ENCODE measurements at regions not wholly inside any gene's neighbourhood (a gene's known extent, or its start where the extent isn't known, plus 50 kb on each side); places are given as distances from the start of the nearest gene placed in this dataset.
"Not testable (repeated sequence)": the region's sequence is repeated elsewhere in the genome, so short reads cannot be mapped to it uniquely, and the experiment has no call there.

GRCh38 chr5:99022250-99022649, 93.4 kb upstream of the CHD1 start:
- DNase-seq = no peak

GRCh38 chr5:99020698-99021048, 91.9 kb upstream of the CHD1 start:
- no peak for DNase-seq

GRCh38 chr5:99019812-99020697, 91.2 kb upstream of the CHD1 start:
- no peak for DNase-seq

GRCh38 chr5:99019254-99019653, 90.4 kb upstream of the CHD1 start:
- no peak for DNase-seq

GRCh38 chr5:99010294-99010693, 81.5 kb upstream of the CHD1 start:
- no peak for DNase-seq

GRCh38 chr5:99008009-99008408, 79.2 kb upstream of the CHD1 start:
- not testable (repeated sequence) for DNase-seq

- DNase-seq = no peak
Measured at GRCh38 chr5:99005506-99005905, 76.7 kb upstream of the CHD1 start.

- DNase-seq = no peak
Measured at GRCh38 chr5:99004960-99005359, 76.2 kb upstream of the CHD1 start.

- DNase-seq = no peak
Measured at GRCh38 chr5:99000876-99001275, 72.1 kb upstream of the CHD1 start.

GRCh38 chr5:99000221-99000620, 71.4 kb upstream of the CHD1 start:
- no peak for DNase-seq

- DNase-seq = no peak
Measured at GRCh38 chr5:98999631-99000030, 70.8 kb upstream of the CHD1 start.

- DNase-seq = no peak
Measured at GRCh38 chr5:98997000-98997399, 68.2 kb upstream of the CHD1 start.

GRCh38 chr5:98994611-98995010, 65.8 kb upstream of the CHD1 start:
- DNase-seq = no peak

- DNase-seq = no peak
Measured at GRCh38 chr5:98993512-98993911, 64.7 kb upstream of the CHD1 start.

GRCh38 chr5:98992552-98992951, 63.7 kb upstream of the CHD1 start:
- no peak for DNase-seq

- peak in 3 of 58 donors; percentile 1 to 3 (median 1) for DNase-seq
Measured at GRCh38 chr5:98989727-98990126, 60.9 kb upstream of the CHD1 start.

- no peak for DNase-seq
Measured at GRCh38 chr5:98986587-98986986, 57.8 kb upstream of the CHD1 start.

GRCh38 chr5:98982880-98983279, 54.1 kb upstream of the CHD1 start:
- no peak for DNase-seq

Data from anterior cingulate cortex (tissue), 58 donors.